A673 (cell line): ENCODE measurements at regions not wholly inside any gene's neighbourhood (a gene's known extent, or its start where the extent isn't known, plus 50 kb on each side); places are given as distances from the start of the nearest gene placed in this dataset.

Experiments
- EZH2 ChIP-seq: fragments of 200-600 bp; sonication (generic); IDR thresholded peaks from 2 replicates; pipeline ENCODE4 v1.6.1; 2017; ENCODE audit warnings: borderline replicate concordance, low read depth, mild to moderate bottlenecking, mixed read lengths, antibody characterized with exemption, low read length; ENCODE audit not compliant: poor library complexity, severe bottlenecking
- TF ChIP-seq, protein P1 (sequence below): fragments of 300-800, 200-600 bp; sonication (generic); conservative IDR thresholded peaks from 2 replicates; pipeline ENCODE4 v1.5.1; 2017; ENCODE audit warnings: low read depth, mild to moderate bottlenecking, antibody characterized with exemption, low read length, moderate library complexity, mixed read lengths

DNA sequence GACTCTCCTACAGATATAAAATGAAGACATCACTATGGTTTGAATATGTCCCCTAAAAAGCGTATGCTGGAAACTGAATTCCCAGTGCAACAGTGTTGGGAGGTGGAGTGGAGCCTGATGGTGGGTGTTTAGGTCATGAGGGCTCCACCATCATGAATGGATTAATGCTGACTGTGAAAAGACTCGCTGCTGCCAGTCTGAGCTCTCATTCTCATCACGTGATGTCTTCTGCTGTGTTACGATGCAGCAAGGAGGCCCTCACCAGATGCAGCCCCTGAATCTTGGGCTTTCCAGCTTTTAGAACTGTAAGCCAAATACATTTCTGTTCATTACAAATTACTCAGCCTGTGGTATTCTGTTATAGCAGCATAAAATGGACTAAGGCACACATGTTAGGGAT is 73.8 kb upstream of the PPP2R5A start:
- TF ChIP-seq, protein P1, sequence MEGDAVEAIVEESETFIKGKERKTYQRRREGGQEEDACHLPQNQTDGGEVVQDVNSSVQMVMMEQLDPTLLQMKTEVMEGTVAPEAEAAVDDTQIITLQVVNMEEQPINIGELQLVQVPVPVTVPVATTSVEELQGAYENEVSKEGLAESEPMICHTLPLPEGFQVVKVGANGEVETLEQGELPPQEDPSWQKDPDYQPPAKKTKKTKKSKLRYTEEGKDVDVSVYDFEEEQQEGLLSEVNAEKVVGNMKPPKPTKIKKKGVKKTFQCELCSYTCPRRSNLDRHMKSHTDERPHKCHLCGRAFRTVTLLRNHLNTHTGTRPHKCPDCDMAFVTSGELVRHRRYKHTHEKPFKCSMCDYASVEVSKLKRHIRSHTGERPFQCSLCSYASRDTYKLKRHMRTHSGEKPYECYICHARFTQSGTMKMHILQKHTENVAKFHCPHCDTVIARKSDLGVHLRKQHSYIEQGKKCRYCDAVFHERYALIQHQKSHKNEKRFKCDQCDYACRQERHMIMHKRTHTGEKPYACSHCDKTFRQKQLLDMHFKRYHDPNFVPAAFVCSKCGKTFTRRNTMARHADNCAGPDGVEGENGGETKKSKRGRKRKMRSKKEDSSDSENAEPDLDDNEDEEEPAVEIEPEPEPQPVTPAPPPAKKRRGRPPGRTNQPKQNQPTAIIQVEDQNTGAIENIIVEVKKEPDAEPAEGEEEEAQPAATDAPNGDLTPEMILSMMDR = no peak
- no peak for TF ChIP-seq EZH2
